ENCODE measurements at regions not wholly inside any gene's neighbourhood (a gene's known extent, or its start where the extent isn't known, plus 50 kb on each side); places are given as distances from the start of the nearest gene placed in this dataset.
"Not testable (repeated sequence)": the region's sequence is repeated elsewhere in the genome, so short reads cannot be mapped to it uniquely, and the experiment has no call there.

GRCh38 chr7:82701949-82702348, 258.4 kb upstream of the CACNA2D1 start:
- no peak for DNase-seq

DNA sequence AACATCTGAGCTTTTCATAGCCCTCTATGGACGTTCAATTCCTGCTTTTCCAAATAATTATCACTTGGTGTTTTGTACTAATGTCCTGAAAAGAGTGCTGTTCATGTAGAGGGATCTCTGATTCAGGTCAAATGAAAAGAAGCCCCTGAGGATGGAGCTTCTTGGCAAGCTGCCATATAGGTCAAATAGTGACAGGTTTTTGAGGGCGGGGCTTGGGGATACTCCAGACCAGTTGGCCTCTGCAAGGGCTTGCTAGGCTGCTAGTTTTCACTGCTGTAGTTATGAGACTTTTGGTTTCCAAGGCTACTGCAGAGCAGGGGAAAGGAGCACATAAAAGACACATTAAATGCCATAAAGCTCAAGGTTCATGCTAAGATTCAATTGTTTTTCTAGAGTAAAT, 257.2 kb upstream of the CACNA2D1 start:
- no peak for DNase-seq

GRCh38 chr7:82699773-82700186, 256.2 kb upstream of the CACNA2D1 start:
- DNase-seq = no peak

DNA sequence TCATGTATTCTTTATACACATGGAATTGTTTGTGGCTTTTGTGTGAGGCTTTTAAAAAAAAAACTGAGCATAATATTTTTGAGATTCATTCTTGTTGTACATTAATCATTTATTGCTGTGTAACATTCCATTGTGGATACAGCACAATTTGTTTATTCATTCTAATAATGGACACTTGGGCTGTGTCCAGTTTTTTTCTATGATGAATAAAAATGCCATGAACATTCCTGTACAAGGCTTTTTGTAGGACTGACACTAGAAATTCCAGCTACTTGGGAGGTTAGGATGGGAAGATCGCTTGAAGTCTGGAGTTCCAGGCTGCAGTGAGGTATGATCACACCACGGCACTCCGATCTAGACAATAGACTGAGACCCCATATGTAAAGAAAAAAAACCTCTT, 254.3 kb upstream of the CACNA2D1 start:
- DNase-seq = no peak

GRCh38 chr7:82696631-82697030, 253.1 kb upstream of the CACNA2D1 start:
- no peak for DNase-seq

DNA sequence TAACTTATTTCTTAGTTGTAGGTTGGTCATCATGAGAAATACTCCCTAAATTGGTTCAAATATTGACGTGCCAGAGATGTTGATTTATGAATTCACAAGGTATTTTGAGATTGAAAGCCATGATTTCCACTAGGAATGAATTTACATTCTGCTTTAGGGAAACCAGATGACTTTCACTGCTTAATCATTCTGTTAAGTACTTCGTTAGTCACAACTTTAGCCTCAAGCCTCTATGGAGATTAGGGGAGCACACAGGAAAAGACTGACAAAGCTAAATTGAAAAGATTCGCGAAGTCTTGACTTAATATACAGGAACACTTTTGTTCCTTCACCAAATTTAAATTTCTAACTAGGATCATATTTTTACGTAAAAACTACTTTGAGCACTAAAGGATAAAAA, 250.4 kb upstream of the CACNA2D1 start:
- no peak for DNase-seq

DNA sequence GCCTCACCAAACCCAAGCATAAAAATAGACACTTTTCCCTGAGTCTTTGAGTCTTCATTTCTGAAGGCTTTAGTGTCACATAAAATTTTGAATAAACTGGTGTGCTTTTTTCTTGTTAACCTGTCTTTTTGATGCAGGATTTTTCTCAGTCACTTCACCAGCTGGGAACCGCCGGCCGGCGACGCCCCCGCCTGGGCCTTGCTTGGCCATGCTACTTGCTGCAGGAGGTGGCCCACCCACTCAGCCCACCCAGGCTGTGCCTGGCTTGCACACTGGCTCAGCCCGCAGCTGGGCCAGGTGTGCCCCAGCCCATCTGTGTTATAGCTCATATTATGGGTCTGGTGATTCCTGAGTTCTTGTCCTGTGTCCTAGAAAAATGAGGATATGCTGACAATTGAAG, 247.4 kb upstream of the CACNA2D1 start:
- no peak for DNase-seq

GRCh38 chr7:82685214-82685613, 241.6 kb upstream of the CACNA2D1 start:
- DNase-seq = no peak

GRCh38 chr7:82678716-82679115, 235.1 kb upstream of the CACNA2D1 start:
- DNase-seq = no peak

- DNase-seq = no peak
These were observed 234.7 kb upstream of the CACNA2D1 start for GRCh38 chr7:82678259-82678658.

DNA sequence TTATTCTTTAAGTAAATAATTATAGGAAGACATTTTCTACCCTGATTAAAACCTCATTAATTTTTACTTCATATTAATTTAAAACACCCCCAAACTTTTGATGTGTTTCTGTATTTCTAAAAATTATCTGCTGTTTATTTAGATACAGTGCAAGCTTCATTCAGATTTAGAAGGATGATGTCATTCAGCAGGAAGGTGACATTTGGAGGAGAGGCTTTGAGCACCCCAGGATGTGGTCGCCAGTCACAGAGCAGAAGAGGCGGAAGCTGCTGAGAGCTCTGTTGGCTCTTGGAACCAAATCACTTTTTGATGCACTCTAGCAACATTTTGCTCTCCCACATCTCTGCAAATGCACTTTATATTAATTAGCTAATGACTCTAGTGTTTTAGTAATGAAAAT, 233.9 kb upstream of the CACNA2D1 start:
- peak; percentile 7 to 13 for DNase-seq

DNA sequence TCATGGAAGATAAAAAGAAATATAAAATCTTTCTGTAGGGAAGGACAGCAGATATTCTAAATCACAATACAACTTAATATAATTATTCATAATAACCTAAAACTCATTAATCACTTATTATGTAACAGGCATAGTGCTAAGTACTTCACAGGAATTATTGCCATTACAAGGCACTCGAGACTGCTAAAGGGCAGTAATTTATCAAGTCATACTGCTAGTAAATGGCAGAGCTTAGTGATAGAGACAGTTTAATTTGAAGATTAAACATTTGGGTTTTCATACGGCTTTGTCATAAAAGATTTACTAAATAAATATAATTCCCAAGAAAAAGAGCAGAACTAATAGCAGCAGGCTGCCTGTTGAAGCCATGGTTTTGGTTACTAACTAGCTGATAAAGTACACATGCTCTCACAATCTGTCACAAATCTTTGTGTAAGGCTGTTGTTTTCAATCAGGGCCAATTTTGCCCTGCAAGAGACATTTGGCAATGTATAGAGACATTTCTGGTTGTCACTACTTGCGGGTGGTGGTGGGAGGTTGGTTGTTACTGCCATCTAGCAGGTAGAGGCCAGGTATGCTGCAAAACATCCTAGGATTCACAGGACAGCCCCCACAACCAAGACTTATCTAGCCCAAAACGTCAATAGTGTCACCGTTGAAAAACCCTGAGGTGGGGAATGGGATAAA, 233.3 kb upstream of the CACNA2D1 start:
- no peak for DNase-seq

- DNase-seq = no peak
These were observed 231.8 kb upstream of the CACNA2D1 start for GRCh38 chr7:82675396-82675795.

- no peak for DNase-seq
These were observed 230.7 kb upstream of the CACNA2D1 start for GRCh38 chr7:82674268-82674667.

- DNase-seq = no peak
These were observed 228.5 kb upstream of the CACNA2D1 start for GRCh38 chr7:82672078-82672477.

- DNase-seq = no peak
These were observed 225.6 kb upstream of the CACNA2D1 start for GRCh38 chr7:82669141-82669540.

GRCh38 chr7:82668676-82669075, 225.1 kb upstream of the CACNA2D1 start:
- no peak for DNase-seq

DNA sequence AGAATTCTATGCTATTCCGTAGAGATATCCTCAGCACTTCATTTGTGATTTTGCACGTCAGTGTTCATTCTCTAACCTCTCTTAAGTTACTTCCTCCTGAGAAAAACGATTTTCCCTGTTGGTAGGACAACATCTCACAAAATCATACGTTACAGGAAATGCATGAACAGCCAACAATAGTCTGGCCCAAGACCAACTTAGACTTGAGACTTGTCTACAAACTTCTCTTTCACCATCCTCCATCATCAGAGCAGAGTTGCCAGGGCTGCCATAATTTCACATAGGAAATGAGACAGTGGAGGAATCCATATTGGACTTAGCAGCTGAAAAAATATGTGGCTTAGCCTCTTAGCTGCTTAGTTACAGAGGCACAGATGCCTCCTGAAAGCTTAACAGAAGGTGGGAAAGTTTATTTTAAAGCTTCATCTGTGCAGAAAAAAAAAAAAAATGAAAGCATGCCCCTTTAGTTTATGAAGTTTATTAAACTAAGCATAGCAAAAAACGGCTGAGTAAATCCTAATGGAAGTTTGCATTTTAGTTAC, 222.5 kb upstream of the CACNA2D1 start:
- no peak for DNase-seq

DNA sequence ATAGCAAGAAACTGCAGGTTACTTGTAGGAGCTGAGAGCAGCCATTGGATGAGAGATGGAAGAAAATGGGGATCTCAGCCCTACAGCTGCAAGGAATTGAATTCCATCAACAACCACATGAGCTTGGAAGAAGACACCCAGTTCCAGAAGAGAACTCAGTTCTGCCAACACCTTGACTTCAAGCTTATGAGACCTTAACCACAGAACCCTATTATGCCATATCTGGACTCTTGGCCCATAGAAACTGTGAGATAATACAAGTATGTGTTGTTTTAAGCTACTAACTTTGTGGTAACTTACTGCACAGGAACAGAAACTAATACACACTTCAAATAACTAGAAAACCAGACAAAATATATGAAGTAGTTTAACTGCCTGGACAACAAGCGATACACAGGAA, 212.4 kb upstream of the CACNA2D1 start:
- no peak for DNase-seq

GRCh38 chr7:82650095-82650494, 206.5 kb upstream of the CACNA2D1 start:
- DNase-seq = not testable (repeated sequence)

DNA sequence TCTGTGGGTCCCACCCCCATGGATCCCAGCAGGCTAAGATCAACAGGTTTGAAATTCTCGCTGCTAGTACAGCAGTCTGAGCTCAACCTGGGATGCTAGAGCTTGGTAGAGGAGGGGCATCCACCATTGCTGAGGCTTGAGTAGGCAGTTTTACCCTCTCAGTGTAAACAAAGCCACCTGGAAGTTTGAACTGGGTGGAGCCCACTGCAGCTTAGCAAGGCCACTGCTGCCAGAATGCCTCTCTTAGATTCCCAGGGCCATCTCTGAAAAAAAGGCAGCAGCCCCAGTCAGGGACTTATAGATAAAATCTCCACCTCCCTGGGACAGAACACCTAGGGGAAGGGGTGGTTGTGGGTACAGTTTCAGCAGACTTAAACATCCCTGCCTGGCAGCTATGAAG, 190.0 kb upstream of the CACNA2D1 start:
- no peak for DNase-seq

DNA sequence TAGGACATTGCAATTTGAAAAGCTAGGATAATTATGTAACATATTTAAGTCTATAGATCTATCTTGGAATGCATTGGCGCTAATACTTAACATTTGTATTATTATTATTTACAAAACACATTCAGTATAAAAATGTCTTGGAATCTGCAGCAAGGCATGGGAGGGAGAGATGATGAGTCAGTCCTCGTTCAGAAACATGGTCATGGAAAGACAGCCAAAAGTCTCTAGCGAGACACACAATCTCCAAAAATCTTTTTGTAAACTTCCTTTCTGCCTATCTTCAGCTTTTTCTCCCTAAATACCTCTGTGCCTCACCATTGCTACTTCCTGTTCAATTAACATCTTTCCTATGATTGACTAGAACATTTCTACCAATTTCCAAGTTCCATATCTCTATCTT, 188.4 kb upstream of the CACNA2D1 start:
- no peak for DNase-seq

- DNase-seq = no peak
These were observed 186.0 kb upstream of the CACNA2D1 start for GRCh38 chr7:82629583-82629982.

DNA sequence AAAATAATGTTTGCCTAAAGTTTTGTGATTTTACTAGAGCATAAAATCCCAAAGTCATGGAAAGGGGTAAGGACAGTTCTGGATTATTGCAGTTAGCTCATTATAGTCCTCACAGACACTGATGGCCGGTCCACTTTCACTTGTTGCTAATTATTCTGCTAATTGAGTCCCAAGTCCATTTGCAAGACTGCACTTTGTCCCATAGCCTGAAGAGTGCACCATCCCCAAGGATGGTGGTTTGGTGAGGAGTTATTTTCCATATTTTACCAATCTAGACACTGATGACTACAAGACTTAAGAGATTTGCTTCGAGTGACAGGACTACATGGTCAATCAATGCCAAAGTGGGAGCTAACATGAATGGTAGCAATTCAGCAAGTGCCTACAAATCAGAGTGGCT, 181.8 kb upstream of the CACNA2D1 start:
- no peak for DNase-seq

DNA sequence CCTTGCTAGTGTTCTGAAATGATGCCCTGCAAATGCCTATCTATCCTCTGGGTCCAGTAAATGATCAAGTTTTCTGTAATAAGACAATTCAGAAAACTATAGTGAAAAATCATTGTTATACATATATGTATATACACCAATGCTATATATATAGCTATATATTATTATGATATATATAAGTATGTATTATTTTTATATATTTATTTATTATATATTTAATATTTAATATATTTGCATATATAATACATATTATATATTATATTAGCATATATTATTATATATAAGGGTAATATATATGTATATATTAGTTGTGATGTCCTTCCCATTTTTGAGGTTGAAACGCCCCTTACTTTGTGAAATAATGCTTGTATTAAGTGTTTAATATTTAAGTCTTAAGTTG, 181.4 kb upstream of the CACNA2D1 start:
- DNase-seq = no peak
